HL-60/S4 (cell line): ENCODE measurements at regions not wholly inside any gene's neighbourhood (a gene's known extent, or its start where the extent isn't known, plus 50 kb on each side); places are given as distances from the start of the nearest gene placed in this dataset.

Experiments used
- in situ Hi-C: fragments of 300-500 bp; cut with MboI; formaldehyde crosslinking; loops from 2 replicates; pipeline ENCODE4 v1.14.3; 2022; ENCODE audit warnings: low sequenced_read_pairs

- in situ Hi-C loops: no loop called here
Measured at GRCh38 chr6:56775498-56776166, 132.9 kb upstream of the DST start.

GRCh38 chr6:56772737-56773184 is 130.1 kb upstream of the DST start:
- in situ Hi-C loops: loop anchor here (25.0 kb wide), 1 partner anchor 90 kb away; no protein-coding TSS in a partner anchor

- in situ Hi-C loops: loop anchor here (25.0 kb wide), 1 partner anchor 90 kb away; no protein-coding TSS in a partner anchor
Measured at GRCh38 chr6:56771929-56772607, 129.4 kb upstream of the DST start.

GRCh38 chr6:56771189-56771588 is 128.5 kb upstream of the DST start:
- in situ Hi-C loops: loop anchor here (25.0 kb wide), 1 partner anchor 91 kb away; no protein-coding TSS in a partner anchor

- in situ Hi-C loops: loop anchor here (25.0 kb wide), 1 partner anchor 92 kb away; no protein-coding TSS in a partner anchor
Measured at GRCh38 chr6:56770011-56770520, 127.4 kb upstream of the DST start.

- in situ Hi-C loops: loop anchor here (25.0 kb wide), 1 partner anchor 94 kb away; no protein-coding TSS in a partner anchor
Measured at GRCh38 chr6:56767892-56768531, 125.3 kb upstream of the DST start.

GRCh38 chr6:56767435-56767834 is 124.7 kb upstream of the DST start:
- in situ Hi-C loops: loop anchor here (25.0 kb wide), 1 partner anchor 95 kb away; no protein-coding TSS in a partner anchor

- in situ Hi-C loops: loop anchor here (25.0 kb wide), 1 partner anchor 96 kb away; no protein-coding TSS in a partner anchor
Measured at GRCh38 chr6:56766806-56767178, 124.1 kb upstream of the DST start.

GRCh38 chr6:56766139-56766805 is 123.6 kb upstream of the DST start:
- in situ Hi-C loops: loop anchor here (25.0 kb wide), 1 partner anchor 96 kb away; no protein-coding TSS in a partner anchor

- in situ Hi-C loops: loop anchor here (25.0 kb wide), 1 partner anchor 97 kb away; no protein-coding TSS in a partner anchor
Measured at GRCh38 chr6:56765494-56765893, 122.8 kb upstream of the DST start.

GRCh38 chr6:56764081-56764566 is 121.4 kb upstream of the DST start:
- in situ Hi-C loops: loop anchor here (25.0 kb wide), 1 partner anchor 98 kb away; no protein-coding TSS in a partner anchor

- in situ Hi-C loops: loop anchor here (25.0 kb wide), 1 partner anchor 101 kb away; no protein-coding TSS in a partner anchor
Measured at GRCh38 chr6:56761651-56762050, 119.0 kb upstream of the DST start.

- in situ Hi-C loops: loop anchor here (25.0 kb wide), 1 partner anchor 101 kb away; no protein-coding TSS in a partner anchor
Measured at GRCh38 chr6:56760842-56761241, 118.2 kb upstream of the DST start.

GRCh38 chr6:56759521-56759920 is 116.8 kb upstream of the DST start:
- in situ Hi-C loops: loop anchor here (25.0 kb wide), 1 partner anchor 103 kb away; no protein-coding TSS in a partner anchor

GRCh38 chr6:56758553-56758952 is 115.9 kb upstream of the DST start:
- in situ Hi-C loops: loop anchor here (25.0 kb wide), 1 partner anchor 104 kb away; no protein-coding TSS in a partner anchor

GRCh38 chr6:56758120-56758519 is 115.4 kb upstream of the DST start:
- in situ Hi-C loops: loop anchor here (25.0 kb wide), 1 partner anchor 104 kb away; no protein-coding TSS in a partner anchor

GRCh38 chr6:56757588-56757984 is 114.9 kb upstream of the DST start:
- in situ Hi-C loops: loop anchor here (25.0 kb wide), 1 partner anchor 105 kb away; no protein-coding TSS in a partner anchor

GRCh38 chr6:56756791-56757587 is 114.3 kb upstream of the DST start:
- in situ Hi-C loops: loop anchor here (25.0 kb wide), 1 partner anchor 105 kb away; no protein-coding TSS in a partner anchor
